SK-N-MC (cell line): ENCODE measurements at regions not wholly inside any gene's neighbourhood (a gene's known extent, or its start where the extent isn't known, plus 50 kb on each side); places are given as distances from the start of the nearest gene placed in this dataset.

Experiments used
- EZH2 ChIP-seq: fragments of 200-600 bp; sonication (generic); IDR thresholded peaks from one replicate; pipeline ENCODE4 v1.6.1; 2017; ENCODE audit warnings: antibody characterized with exemption
- POLR2AphosphoS5 ChIP-seq: IDR thresholded peaks from 2 replicates; pipeline ENCODE4 v1.6.1; 2012; ENCODE audit warnings: mild to moderate bottlenecking, low read depth, low read length, borderline replicate concordance

- TF ChIP-seq EZH2 (no peak), POLR2AphosphoS5 (no peak)
Observed at GRCh38 chr10:60678978-60679377, 99.3 kb upstream of the CDK1 start.
